ENCODE measurements at regions not wholly inside any gene's neighbourhood (a gene's known extent, or its start where the extent isn't known, plus 50 kb on each side); places are given as distances from the start of the nearest gene placed in this dataset.

DNA sequence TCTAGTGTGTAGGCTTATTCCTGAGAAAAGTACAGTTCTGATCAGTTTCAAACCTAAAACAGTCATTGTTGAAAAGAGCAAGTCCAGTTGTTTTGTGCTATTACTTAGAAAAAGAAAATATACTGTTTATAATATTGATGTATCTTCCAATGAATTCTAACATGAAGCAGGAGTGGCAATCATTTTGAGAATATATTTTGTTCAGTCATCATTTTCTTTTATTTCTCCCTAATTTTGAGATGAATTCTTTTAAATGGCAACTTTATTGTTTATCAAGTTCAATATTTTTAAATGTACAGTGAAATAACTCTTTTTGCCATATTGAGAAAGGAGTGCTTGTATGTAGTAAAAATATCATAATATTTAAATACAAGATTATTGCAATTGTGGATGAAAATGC lies 862.2 kb upstream of the MDGA2 start:
- no peak for TF ChIP-seq CTCF (optimal IDR thresholded peaks at IDR 0.05 in 1 of 3, IDR thresholded peaks at IDR 0.05 in 1 of 3, conservative IDR thresholded peaks at IDR 0.05 in 1 of 3; ENCODE audit: extremely low read depth in 1 of 3, insufficient read depth in 2 of 3, low read length in 3 of 3)
- no peak for TF ChIP-seq EZH2 (IDR thresholded peaks at IDR 0.05; ENCODE audit: low read length)
